HT1080 (cell line): ENCODE measurements at regions not wholly inside any gene's neighbourhood (a gene's known extent, or its start where the extent isn't known, plus 50 kb on each side); places are given as distances from the start of the nearest gene placed in this dataset.

Experiments used
- DNase-seq: peaks from one replicate; pipeline ENCODE4 v3.0.0-alpha.2; 2015; ENCODE audit warnings: low read depth

GRCh38 chr2:200137271-200137670, 169.2 kb upstream of the SPATS2L start:
- DNase-seq: no peak

- no peak for DNase-seq
Measured at GRCh38 chr2:200137691-200138090, 168.8 kb upstream of the SPATS2L start.

DNA sequence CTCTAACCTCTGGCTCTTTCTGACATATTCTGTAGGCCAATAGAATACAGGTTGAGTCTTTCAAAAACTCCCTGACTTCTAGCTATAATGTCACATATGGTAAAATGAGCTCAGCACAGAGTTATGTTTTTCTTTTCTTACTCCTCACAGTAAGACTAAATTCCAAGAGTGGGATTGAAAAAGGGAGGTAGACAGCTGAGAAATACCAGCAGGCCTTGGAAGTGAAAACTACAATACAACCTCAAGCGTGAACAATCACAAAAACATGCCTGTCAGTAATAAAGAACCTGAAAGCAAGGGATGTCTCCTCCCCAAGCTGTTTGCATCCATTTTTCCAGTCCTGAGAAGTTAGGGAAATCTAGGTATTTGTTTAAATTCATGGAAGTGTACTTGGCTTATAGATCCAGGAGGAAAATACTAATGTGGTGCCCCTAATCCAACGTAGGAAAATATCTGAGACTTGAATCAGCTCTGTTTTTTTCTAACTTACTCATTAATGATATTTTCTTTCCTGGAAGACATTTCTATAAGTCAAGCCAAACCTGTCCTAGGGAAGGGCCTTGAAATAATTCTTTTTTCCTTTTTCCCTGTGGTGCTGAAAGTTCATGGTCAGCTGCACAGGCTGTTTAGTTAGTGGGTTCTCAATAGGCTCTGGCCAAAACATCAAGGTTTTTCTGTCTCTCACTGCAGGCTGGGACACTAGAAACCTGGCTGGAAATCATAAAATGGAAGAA, 167.9 kb upstream of the SPATS2L start:
- no peak for DNase-seq

- DNase-seq: no peak
Measured at GRCh38 chr2:200144571-200144970, 161.9 kb upstream of the SPATS2L start.

- DNase-seq: no peak
Measured at GRCh38 chr2:200146501-200146900, 160.0 kb upstream of the SPATS2L start.

DNA sequence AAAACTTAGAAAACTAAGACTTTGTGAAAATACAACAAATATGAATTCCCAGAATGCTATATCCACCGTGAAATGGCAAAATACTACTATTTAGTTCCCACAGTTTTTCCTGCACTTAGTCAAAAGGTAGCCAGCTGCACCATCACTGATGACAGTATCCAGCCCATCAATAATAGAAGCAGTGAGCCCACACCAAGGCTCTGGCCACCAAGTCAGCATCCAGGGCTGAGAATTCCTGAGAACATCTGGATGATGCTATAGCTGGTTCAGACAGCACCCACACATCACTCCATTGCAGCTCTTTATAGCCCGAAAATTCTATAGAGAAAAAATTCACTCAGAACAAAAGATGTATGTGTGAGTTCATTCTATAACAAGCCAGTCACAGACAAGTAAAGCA, 159.1 kb upstream of the SPATS2L start:
- no peak for DNase-seq

DNA sequence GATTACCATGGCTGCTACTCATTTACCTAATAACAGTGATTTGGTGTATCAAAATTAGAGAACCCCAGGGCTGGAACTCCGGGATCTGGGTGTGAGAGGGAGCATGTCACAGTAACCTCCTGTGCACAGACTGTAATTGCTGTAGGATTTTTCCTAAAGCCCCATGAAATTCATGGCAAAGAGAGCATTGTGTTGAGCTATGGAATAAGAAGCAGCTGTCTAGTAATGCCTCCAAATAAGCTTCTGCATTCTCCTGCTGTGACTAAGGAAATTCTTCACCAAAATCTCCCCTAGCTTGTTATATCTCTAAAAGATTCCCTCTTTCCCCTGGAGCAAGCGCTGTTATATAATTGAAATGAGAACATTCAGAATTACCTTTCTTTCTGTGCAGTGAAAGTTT, 158.1 kb upstream of the SPATS2L start:
- no peak for DNase-seq

DNA sequence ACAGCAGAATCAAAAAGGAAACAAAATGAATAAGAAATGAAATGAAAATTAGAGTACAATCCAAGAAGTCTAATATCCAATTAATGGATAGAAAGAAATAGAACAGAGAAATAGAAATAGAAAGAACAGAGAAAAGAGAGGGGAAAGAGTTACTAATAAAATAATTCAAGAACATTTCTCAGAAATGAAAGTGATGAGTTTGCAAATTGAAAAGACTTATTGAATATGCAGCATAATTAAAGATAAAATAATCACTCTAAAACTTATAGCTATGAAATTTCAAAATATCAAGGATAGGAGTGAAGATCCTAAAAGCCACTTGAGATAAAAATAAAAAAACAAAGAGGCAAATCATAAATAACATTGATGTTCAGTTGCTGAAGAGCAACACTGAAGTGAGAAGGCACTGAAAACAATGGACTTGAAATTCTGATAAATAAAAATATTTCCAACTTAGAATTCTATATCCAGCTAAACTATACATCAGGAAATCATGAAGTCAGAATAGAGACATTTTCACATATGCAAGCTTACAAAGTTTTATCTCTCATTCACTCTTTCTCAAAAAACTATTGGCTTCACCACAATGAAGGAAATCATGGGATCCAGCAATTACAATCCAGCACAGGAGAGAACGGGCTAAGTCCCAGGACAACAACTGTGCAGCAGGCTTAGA, 155.9 kb upstream of the SPATS2L start:
- no peak for DNase-seq

- no peak for DNase-seq
Measured at GRCh38 chr2:200155652-200156051, 150.8 kb upstream of the SPATS2L start.

GRCh38 chr2:200156166-200156835, 150.2 kb upstream of the SPATS2L start:
- peak; percentile 75 for DNase-seq

DNA sequence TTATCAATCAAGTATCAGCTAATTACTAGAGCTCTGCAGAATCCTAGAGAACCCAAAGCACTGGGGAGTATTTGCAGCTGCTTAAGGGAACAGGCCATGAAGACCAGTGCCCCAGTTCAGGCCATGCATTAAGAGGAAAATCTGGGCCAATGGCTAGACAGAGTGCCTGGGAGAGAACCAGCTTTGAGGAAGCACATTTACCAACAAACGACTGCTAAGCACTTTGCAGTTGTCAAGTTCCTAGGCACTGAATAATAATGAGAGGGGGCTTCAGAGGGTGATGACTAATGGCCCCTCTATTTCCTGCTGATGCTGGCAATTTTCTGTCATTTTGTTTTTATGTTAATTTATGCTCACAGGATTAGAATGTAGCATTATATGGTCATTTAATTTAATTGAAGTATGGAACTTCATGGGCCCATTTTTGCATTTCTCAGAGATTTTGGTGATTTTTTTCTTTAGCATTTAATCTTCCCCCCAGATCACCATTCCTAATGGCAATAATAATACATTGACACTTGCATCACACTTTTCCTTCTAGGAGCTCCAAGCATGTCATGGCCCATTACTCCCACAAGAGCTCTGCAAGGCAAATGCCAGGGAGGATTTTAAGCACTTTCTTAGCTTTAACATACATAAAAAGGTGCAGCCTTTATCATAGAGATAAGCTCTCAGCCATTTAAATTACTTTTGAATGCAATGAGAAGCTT, 147.7 kb upstream of the SPATS2L start:
- no peak for DNase-seq

DNA sequence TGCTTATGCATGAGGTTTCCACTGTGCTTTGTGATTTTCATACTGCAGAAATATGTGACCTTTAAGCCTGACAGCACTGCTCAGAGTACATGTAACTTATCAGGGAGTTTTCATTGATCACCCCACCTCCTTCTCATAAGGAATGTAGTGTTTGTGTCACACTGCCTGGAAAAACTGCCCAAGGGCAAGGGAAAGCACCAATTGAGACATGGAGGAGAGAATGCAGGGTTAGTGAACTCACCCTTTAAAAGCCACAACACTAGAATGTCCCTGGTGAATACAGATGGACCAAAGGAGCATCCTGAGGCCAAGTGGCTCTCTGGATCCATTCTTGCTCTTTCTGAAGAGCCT, 147.2 kb upstream of the SPATS2L start:
- DNase-seq: no peak

DNA sequence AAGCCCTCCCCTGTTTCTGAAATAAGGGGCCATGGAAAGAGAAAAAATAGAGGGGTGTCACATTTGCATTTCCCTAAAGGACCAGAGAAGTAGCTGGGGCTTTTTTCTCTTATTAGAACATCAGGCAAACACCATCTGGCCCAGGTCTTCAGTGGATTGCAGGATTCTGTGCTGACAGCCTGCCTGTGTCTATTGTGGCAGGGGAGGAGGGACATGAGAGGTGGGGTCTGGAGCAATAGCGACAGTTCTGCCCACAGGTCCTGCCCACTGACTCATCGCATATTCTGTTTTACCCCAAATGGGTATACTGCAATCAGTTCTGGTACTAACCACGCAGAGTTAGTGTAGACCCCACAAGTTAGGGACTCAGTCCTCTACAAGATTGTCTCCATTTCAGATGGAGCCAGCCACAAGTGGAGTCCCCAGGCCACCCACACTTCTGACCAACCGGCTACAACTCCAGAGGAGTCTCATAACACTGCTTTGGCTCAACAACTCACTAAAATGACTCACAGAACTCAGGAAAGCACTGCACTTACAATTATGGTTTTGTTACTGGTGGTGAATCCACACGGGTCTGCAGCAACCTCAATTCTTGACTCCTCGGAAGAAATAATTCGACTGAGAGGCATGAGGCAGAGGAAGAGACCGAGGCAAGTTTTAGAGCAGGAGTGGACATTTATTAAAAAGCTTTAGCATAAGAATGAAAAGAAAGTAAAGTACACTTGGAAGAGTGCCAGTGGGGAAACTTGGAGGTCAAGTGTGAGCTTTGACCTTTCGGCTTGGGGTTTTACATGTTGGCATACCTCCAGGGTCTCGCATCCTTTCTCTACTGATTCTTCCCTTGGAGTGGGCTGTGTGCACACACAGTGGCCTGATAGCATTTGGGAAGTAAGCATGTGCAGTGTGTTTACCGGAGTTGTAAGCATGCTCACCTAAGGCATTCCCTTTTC, 146.4 kb upstream of the SPATS2L start:
- peak; percentile 64 for DNase-seq

GRCh38 chr2:200161458-200161857, 145.0 kb upstream of the SPATS2L start:
- no peak for DNase-seq

DNA sequence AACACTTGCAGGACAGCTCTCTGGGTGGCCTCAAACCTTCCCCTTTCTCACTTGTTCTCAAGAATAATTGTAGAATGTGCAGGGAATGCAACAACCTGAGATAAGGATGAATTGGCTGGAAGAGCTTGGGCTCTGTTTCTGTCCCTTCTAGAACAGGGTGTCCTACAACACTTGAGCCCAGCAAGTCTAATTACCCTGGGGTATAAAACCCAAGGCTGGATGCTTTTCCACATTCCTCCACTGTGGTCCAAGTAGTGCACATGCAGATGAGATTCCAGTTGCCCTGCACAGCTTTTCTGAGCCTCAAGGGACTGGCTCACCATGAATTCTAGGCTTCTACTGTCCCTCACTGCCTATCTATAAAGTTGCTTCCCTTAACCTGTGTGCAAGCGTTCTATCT, 140.8 kb upstream of the SPATS2L start:
- no peak for DNase-seq

GRCh38 chr2:200168641-200169555, 137.6 kb upstream of the SPATS2L start:
- DNase-seq: no peak

DNA sequence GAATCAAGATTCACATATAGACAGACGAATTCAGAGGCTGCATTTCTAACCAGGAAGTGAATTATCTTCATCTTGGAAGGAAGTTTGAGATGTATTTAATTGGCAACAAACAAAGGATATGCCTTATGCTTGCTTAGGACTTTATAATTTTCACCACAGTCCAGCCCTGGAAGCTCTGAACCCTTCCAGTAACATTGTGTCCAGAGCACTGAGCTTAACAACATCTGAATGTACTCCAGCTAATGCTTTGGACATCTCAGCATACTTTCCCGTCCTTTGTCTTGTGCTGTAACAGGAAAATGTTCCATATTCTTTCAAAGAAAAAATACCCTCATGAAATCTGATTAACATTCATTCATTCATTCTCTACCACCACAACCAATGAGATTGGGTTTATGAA, 136.3 kb upstream of the SPATS2L start:
- DNase-seq: no peak

DNA sequence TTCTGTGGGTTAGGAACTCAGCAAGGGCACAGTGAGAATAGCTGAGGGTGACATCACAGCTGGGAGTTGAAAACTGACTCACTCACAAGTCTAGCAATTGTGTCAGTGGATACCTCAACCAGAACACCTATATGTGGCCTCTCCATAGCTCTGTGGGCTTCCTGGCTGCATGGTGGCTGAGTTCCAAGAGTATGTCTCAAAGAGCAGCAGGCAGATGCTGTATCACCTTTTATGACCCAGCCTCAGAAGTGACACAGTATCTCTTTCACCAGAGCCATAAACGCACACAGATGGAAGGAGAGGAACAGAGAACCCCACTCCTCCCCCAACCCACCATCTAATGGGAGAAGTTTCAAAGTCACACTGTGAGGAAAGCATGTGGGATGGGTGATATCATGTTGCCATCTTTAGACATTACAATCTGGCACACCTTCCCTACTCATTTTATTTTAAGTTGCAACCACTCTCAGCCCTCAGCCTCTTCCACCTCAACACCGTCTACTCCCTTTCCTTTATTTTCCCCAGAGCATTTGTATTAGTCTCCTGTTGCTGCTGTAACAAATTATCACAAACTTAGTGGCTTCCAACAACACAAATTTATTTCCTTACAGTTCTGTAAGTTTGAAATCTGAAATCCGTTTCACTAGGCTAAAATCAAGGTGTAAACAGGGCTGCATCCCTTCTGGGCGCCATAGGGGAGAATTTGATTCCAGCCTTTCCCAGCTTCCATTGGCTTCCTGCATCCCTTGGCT, 134.6 kb upstream of the SPATS2L start:
- peak; percentile 72 for DNase-seq

GRCh38 chr2:200172521-200172920, 134.0 kb upstream of the SPATS2L start:
- no peak for DNase-seq
